ENCODE measurements at regions not wholly inside any gene's neighbourhood (a gene's known extent, or its start where the extent isn't known, plus 50 kb on each side); places are given as distances from the start of the nearest gene placed in this dataset.

- TF ChIP-seq CTCF (IDR thresholded peaks at IDR 0.05) (no peak), POLR2A (IDR thresholded peaks at IDR 0.05) (no peak)
Measured at GRCh38 chr3:31100519-31100918, 206.1 kb upstream of the GADL1 start.
